SK-N-DZ (cell line): ENCODE measurements at regions not wholly inside any gene's neighbourhood (a gene's known extent, or its start where the extent isn't known, plus 50 kb on each side); places are given as distances from the start of the nearest gene placed in this dataset.

Experiments used
- small RNA-seq, 2 experiments: library from RNA; depleted of rRNA; stranded (forward); fragments of <200 nt; gene quantifications; one replicate each; pipeline ENCODE3, GENCODE V24; 2014

Small RNAs in the stretch of these regions (small RNA-seq; reads per million reads assigned to genes)
- gene AC022523.2, result 0 reads per million in 2 experiments
- gene RF00026, result 0 reads per million in 2 experiments
- gene RNU6-1186P, result 0 reads per million in 2 experiments
